HG02642 (cell line): ENCODE measurements at regions not wholly inside any gene's neighbourhood (a gene's known extent, or its start where the extent isn't known, plus 50 kb on each side); places are given as distances from the start of the nearest gene placed in this dataset.

Experiments
- ATAC-seq: cut with Tn5 transposase; IDR thresholded peaks from one replicate; pipeline ENCODE4 v1.9.1; 2021; ENCODE audit warnings: mild to moderate bottlenecking; ENCODE audit not compliant: unreplicated experiment, poor library complexity

DNA sequence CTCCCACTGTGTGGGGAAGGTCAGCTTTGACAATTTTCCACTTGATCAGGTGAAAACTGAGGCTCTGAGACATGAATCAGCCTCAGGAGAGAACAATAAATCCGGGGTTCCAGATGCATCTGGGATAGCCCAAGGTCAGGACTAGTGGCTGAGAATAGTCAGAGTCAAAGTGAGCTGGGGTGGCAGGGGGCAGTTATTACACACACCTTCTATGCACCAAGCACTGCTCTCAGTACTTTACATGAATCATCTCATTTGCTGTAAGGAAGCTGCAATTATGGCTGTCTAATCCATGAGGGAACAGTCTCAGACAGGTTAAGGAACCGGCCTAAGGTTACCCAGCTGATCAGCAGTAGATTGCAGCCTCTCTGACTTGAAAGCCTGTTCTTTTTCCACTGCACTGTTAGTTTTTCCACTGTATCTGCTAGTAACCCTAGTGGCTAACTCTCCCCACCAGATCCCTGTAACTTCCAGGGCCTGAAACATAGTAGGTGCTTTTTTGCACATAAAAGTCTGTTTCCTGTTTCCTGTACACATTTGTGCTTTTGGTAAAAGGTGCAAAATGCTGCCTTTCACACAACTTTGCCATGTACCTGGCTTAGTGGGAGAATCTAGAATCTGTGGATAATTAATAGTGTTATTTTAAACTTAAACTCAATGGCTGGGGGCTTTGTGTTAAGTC lies 125.9 kb downstream of the EMX2 start:
- no peak for ATAC-seq

DNA sequence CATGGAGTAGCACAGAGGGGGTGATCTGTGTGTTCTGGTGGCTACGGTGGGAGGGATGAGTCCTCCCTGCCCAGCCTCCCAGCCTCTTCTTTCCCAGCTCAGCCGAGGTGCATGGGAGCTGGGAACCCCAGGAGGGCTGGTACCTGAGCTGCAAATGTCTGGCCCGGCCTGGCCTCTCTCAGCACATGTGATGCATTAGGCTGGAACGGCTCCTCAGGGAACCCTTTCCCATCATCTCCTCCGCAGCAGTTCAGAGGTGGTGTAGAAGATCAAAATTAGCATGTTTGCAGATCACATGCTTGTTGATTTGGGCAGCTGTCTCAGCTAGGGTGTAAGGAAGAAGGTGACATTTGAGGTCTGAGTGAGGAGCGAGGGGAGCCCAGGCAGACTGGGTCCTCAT lies 126.6 kb downstream of the EMX2 start:
- ATAC-seq = no peak

DNA sequence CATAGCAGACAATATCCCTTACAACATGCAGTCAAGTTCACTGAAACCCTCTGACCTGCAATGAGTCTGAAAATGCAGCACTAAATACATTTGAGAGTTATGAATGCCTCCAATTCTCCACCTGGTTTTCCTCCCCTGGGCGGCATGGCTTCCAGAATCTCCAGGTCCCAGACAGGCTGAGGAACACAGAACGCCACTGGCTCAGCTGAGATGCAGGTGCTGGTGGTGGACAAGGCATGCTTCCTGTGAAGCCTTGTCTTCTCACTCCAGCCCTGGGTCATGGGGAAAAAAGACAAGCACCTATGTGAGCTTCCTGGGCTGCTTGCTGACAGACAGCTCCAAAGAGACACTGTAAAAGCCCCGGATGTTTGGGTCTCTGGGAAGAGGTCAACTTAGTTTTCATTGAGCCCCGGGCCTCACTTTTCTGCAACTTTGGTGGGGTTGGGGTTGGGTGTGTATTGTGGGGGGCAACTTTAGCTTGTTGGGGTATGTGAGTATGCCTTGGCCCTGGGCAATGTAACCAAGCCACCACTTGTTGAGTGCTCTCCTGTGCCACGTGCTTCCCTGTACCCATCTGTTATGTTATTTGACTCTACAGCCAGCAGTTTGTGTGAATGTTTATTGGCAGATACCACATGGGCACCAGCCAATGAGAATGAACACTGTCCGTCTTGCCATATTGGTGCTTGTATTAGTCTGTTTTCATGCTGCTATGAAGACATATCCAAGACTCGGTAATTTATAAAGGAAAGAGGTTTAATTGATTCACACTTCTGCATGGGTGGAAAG lies 127.8 kb downstream of the EMX2 start:
- ATAC-seq = no peak

DNA sequence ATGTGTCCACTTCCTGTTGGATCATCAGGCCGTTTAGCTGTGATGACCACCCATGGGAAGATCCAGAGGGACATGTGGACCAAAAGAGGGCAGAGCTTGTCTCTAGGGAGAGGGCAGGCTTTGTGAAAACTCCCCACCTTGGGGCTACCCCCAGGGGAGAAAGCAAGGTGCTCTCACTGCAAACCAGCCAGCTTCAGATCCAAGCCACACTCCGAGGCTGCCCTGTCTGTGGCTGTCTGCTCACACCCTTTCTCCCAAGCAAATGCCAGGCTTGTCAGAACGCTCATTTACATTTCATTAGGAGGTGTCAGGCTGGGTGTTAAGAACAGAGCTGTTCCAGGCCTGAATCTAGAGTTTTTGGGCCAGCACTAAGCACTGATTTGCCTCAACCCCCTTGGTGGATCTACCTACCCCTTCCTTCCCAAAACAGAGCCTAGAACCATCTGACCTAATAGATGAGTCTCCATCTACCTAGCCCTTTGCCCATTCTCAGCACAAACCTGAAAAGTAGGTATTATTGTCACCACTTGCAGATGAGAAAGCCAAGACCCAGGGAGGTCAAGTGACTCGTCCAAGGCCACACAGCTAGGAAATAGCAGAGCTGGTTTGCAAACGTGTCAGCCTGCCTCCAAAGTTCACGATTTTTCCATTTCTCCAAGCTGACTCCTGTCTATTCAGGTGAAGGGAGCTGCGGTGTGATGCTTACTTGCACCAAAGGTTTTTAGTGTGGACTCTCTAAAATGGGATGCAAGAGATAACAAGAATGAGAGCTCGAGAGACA lies 130.9 kb downstream of the EMX2 start:
- no peak for ATAC-seq

DNA sequence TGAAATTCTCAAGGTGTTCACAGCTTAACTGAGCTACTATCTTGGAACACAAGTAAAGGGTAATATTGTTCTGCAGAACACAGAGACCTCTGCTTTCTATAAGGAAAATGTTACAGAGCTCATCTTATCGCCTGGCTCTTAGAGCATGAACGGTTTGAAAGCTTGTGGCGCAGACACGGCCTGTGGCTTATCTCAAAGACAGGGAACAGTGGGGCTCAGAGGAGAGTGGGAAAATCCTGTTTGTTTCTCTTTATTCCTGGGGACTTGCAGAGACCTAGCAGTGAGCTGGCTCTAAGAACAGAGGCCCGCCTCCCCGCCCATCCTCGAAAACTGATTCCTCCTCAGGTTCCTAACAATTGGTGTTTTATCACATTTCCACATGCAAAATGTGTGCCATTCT lies 131.7 kb downstream of the EMX2 start:
- ATAC-seq = no peak

DNA sequence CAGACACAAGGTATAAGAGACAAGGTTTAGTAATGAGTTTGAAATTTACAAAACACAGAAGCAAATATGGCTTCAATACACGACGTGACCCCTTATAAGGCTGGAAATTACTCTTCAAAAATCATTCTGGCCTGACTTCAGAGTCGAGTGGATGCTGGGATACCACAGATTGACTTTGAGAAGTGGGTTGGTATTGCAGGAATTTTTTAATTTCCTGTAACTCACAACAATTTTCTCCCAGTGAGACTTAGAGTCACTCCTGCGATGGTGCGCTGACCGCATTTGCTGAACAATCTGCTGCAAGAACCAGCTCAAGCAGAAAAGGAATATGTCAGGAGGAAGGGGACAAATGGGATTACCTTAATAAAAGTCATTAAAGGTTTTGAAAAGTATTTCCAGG lies 132.1 kb downstream of the EMX2 start:
- ATAC-seq = no peak

DNA sequence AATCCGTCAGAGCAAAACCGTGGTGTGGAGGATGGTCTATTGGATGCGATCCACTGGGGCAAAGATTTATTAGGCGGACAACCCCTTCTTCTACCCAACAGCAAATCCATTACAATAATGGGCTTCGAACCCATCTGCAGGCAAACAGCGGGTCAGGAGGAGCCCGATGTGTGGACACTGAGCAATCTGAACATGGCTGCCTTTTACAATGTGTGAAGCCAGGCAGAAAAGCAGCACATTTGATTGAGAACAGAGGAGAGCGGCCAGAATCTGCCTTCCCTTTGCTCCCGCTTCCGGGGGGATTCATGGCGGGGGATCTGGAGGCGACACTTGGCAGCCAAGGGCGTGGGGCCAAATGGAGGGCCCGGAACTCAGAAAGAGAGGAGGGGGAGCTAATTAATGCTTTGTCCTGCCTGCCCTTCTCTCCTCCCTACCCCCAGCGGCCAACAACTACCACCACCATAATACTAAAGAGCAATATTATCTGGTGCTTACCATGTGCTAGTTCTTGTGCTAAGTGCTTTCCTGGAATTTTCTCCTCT lies 133.0 kb downstream of the EMX2 start:
- no peak for ATAC-seq

DNA sequence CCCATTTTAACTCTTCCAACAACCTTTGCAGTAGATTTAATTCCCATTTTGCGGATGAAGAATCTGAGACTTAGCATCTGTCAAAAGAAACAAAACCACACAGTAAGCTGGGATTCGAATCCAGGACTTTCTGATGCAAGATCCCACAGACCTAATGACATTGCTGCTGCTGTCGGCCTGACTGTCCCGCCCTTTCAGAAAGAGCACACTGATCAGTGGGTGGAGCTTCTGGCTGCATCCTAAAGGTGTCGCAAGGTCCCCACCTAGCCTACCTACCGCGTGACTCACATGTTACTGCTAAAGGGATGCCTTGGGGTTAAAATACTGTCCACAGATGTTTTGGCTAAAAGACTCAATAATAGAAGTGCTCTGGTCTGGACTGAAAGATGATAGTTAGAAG lies 134.7 kb downstream of the EMX2 start:
- ATAC-seq = no peak

DNA sequence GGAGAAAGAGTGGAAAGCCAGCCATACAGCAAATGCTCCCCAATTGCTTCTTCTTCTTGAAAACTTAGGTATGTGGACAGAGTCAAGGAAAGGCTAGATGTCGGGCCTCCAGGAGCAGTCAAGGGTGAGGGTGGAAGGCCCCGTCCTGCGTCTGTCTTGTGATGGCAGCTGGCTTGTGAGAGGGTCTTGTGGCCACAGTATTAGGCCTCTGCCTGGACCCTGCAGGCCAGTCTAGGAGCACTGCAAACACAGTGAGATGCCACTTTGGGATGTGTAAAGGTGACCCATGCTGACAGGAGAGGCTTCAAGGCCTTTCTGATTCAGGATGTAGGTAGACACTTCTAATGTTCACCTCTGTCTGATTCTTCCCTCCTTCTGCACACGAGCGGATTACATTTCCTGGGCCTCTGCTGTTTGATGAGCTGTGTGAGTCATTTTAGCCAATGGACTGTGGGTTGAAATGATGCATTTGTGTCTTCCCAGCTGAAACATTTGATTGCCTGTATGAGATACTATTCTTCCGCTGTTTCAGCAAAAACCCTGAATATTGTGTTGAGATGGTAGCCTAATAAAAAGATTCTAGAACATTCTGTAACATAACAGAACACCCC lies 135.4 kb downstream of the EMX2 start:
- ATAC-seq = no peak

DNA sequence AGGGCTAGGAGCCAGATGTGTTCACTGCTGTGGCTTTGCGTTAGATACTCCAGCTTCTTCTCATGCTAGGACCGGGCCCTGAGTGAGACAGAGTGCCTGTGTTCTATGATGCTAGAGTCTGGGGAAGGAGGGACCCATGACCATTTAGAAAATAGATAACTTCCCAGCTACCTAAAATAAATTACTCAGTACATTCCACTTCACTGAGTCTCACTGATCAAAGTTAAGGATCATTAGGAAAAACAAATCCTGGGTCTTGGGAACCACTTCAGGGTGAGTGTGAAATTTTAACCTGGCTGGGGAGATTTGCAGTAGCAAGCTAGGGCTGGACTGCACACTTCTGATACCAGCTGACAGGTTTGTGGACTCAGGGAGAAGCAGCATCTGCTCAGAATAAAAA lies 138.1 kb downstream of the EMX2 start:
- no peak for ATAC-seq

DNA sequence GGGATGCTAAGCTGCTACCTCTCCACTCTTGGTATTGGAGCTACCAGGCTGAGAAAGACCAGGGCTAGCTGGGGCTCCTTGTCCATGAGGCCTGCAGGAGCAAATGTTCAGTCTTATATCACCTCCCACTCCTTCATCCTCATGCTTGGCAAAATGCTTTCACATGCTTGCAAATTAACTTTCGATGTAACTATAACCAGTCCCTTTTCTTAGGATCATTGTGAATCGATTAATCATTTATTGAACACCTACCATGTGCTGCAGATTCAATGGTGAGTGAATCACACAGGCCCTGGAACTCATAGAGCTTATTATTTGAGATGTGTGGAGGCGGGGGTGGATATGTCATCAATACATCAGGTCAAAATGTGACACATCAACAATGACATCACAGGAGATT lies 138.6 kb downstream of the EMX2 start:
- ATAC-seq = no peak

DNA sequence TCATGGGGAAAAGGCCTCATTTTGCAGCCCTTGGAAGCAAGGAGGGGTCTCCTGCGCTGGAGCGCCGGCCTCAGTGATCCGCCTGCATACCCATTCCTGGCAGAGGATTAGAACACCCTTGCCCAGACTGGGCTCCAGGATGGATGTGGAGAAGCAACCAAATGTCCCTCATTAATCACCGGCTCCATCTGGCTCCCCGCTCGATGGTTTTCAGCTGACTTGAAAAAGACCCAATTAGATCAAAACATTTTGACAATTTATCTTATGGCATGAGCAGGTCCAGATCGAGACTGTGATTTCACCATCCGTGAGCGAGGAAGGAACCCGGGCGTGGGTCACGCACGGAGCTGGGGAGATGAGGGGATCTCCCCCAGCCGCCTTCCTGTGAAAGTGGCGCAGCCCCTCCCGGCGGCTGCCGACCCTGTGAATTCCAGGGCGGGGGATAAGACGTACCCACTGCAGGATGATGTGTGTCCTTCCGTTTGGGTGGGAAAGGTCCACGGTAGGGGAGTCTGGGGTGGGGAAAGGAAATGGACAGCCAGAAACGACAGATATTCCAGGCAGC lies 141.6 kb downstream of the EMX2 start:
- no peak for ATAC-seq

DNA sequence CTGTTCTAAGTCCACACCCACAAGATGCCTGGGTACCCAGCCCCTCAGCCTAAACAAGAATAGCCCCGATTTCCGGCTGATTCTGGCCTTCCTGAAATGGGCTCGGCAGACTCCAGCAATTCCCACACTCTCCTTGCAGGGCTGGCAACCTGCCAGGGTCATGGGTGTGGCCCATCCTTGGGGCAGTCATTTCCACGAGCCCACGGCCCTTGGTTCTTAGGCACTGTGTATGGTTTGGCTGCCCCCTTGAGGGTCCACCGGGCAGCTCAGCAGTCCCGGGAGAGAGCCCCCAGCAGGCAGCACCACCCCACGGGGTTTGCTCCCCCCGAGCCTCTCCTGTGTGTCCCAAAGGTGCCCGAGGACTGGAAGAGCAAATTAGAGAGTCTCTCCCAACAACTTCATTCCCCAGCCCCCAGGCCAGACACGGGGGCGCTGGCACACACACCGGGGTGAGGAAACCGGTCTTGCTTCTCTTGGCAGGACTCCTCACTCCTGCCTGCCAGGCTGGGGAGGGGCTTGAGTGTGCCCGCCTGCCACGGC lies 142.2 kb downstream of the EMX2 start:
- no peak for ATAC-seq

DNA sequence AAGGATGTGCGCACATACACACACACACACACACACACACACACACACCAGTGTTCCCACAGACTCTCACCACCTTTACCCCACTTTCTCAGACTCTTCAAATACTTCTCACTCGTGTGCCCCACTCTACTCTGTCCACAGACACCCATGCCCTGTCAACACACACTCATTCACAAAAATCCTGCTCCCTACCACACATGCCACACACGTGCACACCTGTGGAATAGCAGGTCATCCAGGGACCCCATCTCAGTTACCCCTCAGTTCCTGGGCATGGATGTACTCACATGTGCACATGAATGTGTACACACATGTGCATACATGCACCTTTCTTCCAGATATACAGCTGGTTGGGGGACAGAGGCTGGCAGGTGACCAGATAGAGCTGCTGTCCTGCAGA lies 142.9 kb downstream of the EMX2 start:
- ATAC-seq = no peak

DNA sequence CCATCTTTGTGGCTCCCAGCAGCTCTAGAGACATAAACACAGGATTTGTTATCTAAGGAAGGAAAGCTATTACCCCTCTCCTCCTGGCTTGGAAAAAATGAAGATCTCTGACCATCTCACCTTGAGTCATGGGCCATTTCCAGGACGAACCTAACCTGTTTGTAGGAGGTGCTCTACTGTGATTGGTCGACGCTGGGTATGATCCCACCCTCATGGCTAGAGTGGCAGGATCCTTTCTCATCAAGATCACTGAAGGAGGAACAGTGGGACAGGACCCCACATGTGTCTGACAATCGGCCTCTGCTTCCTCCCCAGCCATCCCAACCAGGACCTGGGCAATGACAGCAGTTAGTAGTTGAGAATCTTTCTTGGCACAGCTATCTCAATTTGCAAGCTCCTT lies 144.1 kb downstream of the EMX2 start:
- no peak for ATAC-seq

DNA sequence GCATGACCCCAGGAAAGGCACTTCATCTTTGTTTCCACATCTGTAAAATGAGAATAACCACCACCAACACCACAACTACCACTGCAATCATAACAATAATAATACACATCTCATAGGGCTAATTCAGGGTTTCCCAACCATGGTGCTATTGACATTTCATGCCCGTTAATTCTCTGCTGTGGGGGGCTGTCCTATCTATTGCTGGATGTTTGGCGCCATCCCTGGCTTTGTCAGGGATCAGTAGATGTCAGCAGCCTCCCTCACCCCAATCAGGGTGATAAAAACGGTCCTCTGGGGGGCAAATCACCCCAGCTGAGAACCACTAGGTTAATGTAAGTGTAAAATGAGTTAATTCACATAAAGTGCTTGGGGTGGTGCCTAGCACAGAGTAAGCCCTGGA lies 145.8 kb downstream of the EMX2 start:
- no peak for ATAC-seq

DNA sequence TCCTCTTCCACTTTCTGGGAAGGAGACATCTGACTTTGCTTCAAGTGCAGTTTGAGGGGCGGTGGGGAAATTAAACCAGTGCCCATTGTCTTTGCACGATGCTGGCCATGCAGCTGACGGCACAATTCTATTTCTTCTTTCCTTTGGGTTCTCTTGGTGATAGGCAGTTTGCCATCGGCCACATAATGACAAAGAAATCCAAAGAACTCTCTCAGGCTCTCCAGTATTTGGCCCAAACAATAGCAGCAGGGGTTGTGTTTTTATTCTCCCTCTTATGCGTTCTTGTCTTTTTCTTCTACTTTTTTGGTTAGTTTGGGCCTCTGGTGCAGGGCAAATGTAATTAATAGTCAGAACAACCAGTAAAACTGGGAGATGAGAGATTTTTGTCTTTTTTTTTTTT lies 147.0 kb downstream of the EMX2 start:
- ATAC-seq = no peak

DNA sequence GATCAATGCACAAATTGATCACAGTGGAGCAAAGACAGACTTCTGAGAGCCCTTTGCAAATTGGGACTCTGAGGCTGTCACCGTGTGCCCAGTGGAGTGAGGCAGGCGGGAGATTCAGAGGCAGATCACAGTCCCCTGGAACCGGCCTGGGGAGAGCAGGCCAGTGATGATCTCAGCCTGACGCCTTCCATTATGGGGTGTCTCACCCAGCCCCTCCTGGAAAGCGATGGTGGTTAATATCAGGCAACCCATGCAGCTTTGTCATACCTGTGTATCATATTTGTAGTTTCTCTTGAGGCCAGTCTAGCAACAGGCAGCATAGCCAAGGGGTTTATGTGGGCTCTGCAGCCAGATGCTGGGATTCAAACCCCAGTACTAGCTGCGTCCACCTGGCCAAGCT lies 147.8 kb downstream of the EMX2 start:
- no peak for ATAC-seq

DNA sequence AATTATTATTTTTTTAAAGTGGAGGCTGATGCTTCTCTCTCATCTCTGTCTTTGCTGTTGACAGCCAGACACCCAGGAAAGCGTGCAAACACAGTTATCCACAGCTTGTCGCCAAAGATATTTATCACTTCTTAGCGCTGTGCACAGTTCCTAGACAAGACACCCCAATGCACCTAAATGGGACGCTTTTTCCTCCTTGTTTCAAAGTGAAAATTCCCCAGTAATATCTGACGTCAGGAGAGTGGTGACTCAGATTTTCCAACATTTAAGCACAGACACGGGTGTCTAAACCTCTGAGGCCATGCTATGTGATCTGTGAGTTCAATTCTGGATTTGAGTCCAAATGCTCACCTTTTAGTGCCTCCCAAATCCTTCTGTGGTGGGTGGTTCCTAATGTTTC lies 151.6 kb downstream of the EMX2 start:
- ATAC-seq = no peak

DNA sequence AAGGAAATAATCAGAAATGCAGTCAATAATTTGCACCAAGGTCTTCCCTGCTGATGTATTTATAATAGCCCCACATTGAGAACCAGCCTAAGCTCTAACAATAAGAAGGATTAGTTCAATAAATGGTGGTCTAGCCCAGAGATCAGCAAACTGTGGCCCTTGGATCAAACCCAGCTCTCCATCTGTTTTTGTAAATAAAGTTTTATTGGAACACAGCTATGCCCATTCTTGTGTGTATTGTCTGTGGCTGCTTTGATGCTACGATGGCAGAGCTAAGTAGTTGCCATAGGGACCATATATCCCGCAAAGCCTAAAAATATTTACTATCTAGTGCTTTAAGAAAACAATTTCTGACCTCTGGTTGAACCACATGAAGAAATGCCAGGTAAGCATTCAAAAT lies 154.9 kb downstream of the EMX2 start:
- no peak for ATAC-seq
